Activated CD8-positive, alpha-beta T cell treated with anti-CD3 and anti-CD28 coated beads, Interleukin-2, amount 10 ng/mL, durations not matched to agents 7 days and 5 days (primary cell): ENCODE measurements at regions not wholly inside any gene's neighbourhood (a gene's known extent, or its start where the extent isn't known, plus 50 kb on each side); places are given as distances from the start of the nearest gene placed in this dataset.

Source experiments
- ATAC-seq: fragments of 150-1000 bp; cut with Tn5 transposase; one replicate; pipeline ENCODE4 v1.10.0; 2021; ENCODE audit warnings: moderate library complexity
- CTCF ChIA-PET: fragments of 350-600 bp; sonication (Branson Sonifier 250); formaldehyde crosslinking; loops from one replicate; lab custom pipeline; 2021; ENCODE audit warnings: antibody characterized with exemption; lab: Charles Lee
- POLR2A ChIA-PET: fragments of 350-600 bp; sonication (Branson Sonifier 250); formaldehyde crosslinking; loops from one replicate; lab custom pipeline; 2021; ENCODE audit warnings: antibody characterized with exemption; lab: Charles Lee
- DNase-seq: peaks from one replicate; pipeline ENCODE4 v3.0.0-alpha.2; 2020
- H3K27ac Mint-ChIP-seq: one replicate; pipeline ENCODE4 v1.8.0; 2021; ENCODE audit warnings: mild to moderate bottlenecking, mixed read lengths
- H3K27me3 Mint-ChIP-seq: one replicate; pipeline ENCODE4 v1.8.0; 2021; ENCODE audit warnings: low read depth, mixed read lengths
- H3K36me3 Mint-ChIP-seq: one replicate; pipeline ENCODE4 v1.8.0; 2021; ENCODE audit warnings: low read depth, mixed read lengths
- H3K4me1 Mint-ChIP-seq: one replicate; pipeline ENCODE4 v1.8.0; 2021; ENCODE audit warnings: low read depth, mixed read lengths
- H3K4me3 Mint-ChIP-seq: one replicate; pipeline ENCODE4 v1.8.0; 2021; ENCODE audit warnings: mild to moderate bottlenecking, mixed read lengths
- H3K9me3 Mint-ChIP-seq: one replicate; pipeline ENCODE4 v1.8.0; 2022; ENCODE audit warnings: mixed read lengths; ENCODE audit not compliant: insufficient read depth

DNA sequence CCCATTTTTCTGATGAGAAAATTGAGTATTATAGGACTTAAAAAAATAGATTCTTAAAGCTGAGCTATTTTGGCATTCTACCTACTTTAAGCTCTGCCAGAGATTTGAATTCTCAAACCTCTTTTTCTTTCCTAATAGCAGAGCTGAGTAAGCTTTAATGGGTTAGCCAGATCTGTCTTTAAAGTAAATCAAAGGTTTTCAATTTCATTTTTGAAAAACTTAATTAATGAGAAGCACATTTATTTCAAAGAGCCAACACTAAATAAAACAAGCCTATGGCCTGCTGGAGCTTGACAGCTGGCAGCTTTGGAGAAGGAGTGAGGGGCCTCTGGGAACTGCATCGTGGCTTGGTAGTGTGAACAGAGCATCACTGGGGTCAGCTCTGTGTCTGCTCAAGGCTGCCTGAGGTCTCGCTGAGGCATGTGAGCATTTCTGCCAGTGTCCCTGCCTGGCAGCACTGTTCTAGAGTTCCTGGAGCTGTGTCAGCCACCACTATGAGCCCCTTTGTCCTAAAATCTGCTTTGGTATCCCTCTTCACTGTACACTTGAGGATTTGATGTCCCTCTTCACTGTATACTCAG lies 50.4 kb upstream of the PRSS23 start:
- CTCF ChIA-PET, result no interaction called here
- no peak for ATAC-seq
- POLR2A ChIA-PET, result no interaction called here
- H3K27ac Mint-ChIP-seq, result no peak overlapping the region
- no peak for DNase-seq
- no peaks in the 10 kb centered on the region for H3K36me3 Mint-ChIP-seq
- H3K9me3 Mint-ChIP-seq, result no peaks in the 10 kb centered on the region
- no peaks in the 10 kb centered on the region for H3K4me1 Mint-ChIP-seq
- H3K27me3 Mint-ChIP-seq, result peaks cover 7% of the 10 kb centered on the region
- no peak overlapping the region for H3K4me3 Mint-ChIP-seq

DNA sequence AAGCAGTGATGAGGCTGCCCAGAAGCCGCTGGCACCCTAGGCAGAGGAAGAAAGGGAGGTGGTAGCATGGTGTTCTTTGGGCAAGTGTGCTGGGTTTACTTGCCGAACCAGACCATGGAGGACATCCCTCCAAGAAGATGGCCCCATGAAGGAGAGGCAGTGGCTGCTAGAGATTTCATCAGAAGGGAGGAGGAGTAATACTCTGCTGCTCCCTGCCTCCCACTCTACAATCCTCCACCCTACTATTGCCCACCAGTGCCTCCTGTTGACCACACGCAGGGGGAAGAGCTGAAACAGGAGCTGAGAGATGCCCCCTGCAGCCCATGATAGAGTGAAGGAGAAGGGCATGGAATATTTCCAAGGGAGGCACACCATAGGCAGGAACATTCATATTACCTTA lies 51.0 kb upstream of the PRSS23 start:
- H3K27me3 Mint-ChIP-seq, result peaks cover 7% of the 10 kb centered on the region
- no peaks in the 10 kb centered on the region for H3K36me3 Mint-ChIP-seq
- DNase-seq (no peak), ATAC-seq (no peak)
- ChIA-PET POLR2A (no interaction called here), CTCF (no interaction called here)
- H3K9me3 Mint-ChIP-seq, result no peaks in the 10 kb centered on the region
- H3K27ac Mint-ChIP-seq, result no peak overlapping the region
- H3K4me3 Mint-ChIP-seq, result no peak overlapping the region
- no peaks in the 10 kb centered on the region for H3K4me1 Mint-ChIP-seq

DNA sequence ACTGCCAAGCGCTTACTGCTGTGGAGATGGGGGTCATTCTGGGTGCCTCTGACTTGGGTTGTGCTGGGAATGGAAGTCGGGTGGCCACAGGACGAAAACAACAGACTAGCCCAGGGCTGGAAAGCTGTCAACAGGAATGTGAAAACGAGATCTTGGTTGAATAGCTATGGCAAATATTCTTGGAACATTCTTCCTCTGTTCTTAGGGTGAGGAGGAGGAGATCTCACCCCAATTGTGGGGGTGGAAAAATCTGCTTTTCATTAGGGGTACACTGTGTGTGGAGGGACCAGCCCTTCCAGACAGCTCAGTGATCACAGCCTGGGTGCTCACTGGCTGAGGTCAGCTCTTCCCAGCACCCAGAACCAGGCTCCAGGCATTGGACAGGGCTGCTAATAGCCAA lies 52.0 kb upstream of the PRSS23 start:
- H3K27me3 Mint-ChIP-seq, result peaks cover 7% of the 10 kb centered on the region
- DNase-seq, result no peak
- no peaks in the 10 kb centered on the region for H3K36me3 Mint-ChIP-seq
- no peak overlapping the region for H3K4me3 Mint-ChIP-seq
- no peaks in the 10 kb centered on the region for H3K9me3 Mint-ChIP-seq
- CTCF ChIA-PET, result no interaction called here
- H3K4me1 Mint-ChIP-seq, result no peaks in the 10 kb centered on the region
- POLR2A ChIA-PET, result no interaction called here
- no peak overlapping the region for H3K27ac Mint-ChIP-seq
- no peak for ATAC-seq

DNA sequence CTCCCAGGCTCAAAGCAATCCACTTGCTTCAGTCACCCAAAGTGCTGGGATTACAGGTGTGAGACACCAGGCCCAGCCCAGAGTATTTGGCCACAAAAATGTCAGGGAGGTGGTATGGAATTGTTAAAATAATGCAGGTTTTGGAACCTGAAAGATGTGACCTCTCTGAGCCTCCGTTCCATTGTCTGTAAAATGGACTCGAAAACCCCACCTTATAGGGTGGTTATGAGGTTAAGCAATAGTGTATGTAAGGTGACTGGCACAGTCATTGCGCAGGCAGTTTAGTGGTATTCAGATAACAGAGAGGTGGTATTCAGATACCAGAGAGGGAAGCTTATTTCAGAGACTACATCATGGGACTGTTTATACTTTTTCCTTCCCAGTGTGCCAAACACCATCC lies 52.5 kb upstream of the PRSS23 start:
- Mint-ChIP-seq H3K27ac (no peak overlapping the region), H3K4me1 (no peaks in the 10 kb centered on the region), H3K27me3 (peaks cover 7% of the 10 kb centered on the region), H3K36me3 (no peaks in the 10 kb centered on the region), H3K4me3 (no peak overlapping the region), H3K9me3 (no peaks in the 10 kb centered on the region)
- no peak for DNase-seq
- CTCF ChIA-PET, result no interaction called here
- POLR2A ChIA-PET, result no interaction called here
- no peak for ATAC-seq

DNA sequence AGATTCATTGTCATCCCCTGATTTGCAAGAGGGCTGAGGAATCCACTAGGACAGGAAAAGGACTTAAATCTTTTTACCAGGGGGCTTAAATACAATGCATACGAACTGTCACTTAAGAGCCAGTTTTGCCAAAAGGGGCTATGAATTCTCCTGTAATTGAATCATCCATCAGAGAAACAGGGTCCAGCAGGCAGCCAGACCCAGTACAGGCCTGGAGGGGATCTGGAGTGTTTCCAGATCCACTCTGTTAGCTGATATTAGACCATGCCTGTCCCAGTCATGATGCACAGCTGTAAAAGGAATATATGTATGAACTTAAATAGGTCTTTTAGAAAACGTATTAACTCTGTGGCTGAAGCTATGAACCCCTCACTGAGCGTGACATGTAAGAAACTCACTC lies 53.8 kb upstream of the PRSS23 start:
- no peak for ATAC-seq
- ChIA-PET POLR2A (no interaction called here), CTCF (no interaction called here)
- H3K4me3 Mint-ChIP-seq, result no peak overlapping the region
- H3K36me3 Mint-ChIP-seq, result no peaks in the 10 kb centered on the region
- no peak overlapping the region for H3K27ac Mint-ChIP-seq
- H3K4me1 Mint-ChIP-seq, result no peaks in the 10 kb centered on the region
- H3K27me3 Mint-ChIP-seq, result peaks cover 7% of the 10 kb centered on the region
- no peak for DNase-seq
- no peaks in the 10 kb centered on the region for H3K9me3 Mint-ChIP-seq

DNA sequence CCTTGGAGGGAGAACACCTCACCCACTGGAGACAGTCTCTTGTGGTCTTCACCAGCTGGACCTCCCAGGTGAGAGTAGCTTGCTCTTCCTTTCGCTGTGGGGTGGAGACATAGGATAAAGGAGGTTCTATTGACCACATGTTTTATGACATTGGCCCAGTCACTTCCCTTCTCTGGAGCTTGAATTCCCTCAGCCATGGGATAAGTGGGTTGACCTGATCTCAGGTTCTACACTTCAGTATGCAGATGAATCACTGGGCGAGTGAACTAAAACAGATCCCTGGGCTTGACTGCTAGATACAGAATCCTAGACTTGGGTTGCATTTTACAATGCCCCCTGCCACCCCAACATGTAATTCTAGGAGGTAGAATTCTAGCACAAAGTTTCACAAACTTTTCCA lies 54.8 kb upstream of the PRSS23 start:
- H3K4me3 Mint-ChIP-seq, result no peak overlapping the region
- no peaks in the 10 kb centered on the region for H3K9me3 Mint-ChIP-seq
- CTCF ChIA-PET, result no interaction called here
- no peak overlapping the region for H3K27ac Mint-ChIP-seq
- no peaks in the 10 kb centered on the region for H3K36me3 Mint-ChIP-seq
- POLR2A ChIA-PET, result no interaction called here
- no peaks in the 10 kb centered on the region for H3K4me1 Mint-ChIP-seq
- H3K27me3 Mint-ChIP-seq, result peaks cover 6% of the 10 kb centered on the region
- DNase-seq (no peak), ATAC-seq (no peak)

DNA sequence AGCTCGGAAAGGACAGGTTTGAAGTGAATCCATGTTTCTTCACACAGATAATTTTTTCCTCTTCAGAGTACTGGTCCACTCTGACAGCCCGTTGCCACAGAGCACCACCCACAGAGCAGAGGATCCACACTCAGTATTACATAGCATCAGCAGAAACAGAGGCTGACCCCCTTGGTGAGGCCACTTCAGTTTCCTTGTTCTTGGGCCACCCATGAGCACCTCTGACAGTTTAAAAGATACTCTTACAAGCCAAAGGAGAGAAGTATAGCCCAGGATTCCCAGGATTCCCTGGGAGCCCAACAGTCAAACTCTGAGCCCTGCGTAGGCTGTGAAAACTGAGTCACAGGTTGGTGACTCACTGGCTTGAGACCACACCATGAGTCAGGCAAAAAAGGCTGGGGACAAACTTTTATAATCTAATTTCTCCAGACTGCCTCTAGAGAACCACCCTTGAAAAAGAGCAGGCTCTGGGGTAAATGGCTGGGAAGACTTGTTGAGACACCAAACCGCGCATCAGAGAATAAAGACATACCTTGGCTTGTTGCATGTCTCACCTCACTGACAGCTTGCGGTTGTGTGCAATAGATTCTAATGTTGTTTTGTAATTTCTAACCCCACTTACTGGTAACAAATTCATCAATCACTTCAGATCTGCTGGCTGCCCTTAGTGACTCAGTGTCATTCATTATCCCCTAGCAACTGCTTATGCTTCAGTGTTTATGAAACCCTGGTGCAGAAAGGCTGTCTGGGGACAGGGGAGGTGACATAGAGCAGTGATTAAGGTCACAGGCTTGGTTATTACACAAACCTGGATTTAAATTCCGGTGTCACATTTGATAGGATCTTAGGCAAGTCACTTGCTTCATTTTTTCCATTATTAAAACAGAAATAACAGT lies 56.9 kb upstream of the PRSS23 start:
- no peaks in the 10 kb centered on the region for H3K36me3 Mint-ChIP-seq
- no peak overlapping the region for H3K27ac Mint-ChIP-seq
- H3K4me1 Mint-ChIP-seq, result no peaks in the 10 kb centered on the region
- H3K27me3 Mint-ChIP-seq, result no peaks in the 10 kb centered on the region
- ChIA-PET CTCF (no interaction called here), POLR2A (no interaction called here)
- ATAC-seq, result no peak
- no peak overlapping the region for H3K4me3 Mint-ChIP-seq
- H3K9me3 Mint-ChIP-seq, result no peaks in the 10 kb centered on the region
- no peak for DNase-seq

DNA sequence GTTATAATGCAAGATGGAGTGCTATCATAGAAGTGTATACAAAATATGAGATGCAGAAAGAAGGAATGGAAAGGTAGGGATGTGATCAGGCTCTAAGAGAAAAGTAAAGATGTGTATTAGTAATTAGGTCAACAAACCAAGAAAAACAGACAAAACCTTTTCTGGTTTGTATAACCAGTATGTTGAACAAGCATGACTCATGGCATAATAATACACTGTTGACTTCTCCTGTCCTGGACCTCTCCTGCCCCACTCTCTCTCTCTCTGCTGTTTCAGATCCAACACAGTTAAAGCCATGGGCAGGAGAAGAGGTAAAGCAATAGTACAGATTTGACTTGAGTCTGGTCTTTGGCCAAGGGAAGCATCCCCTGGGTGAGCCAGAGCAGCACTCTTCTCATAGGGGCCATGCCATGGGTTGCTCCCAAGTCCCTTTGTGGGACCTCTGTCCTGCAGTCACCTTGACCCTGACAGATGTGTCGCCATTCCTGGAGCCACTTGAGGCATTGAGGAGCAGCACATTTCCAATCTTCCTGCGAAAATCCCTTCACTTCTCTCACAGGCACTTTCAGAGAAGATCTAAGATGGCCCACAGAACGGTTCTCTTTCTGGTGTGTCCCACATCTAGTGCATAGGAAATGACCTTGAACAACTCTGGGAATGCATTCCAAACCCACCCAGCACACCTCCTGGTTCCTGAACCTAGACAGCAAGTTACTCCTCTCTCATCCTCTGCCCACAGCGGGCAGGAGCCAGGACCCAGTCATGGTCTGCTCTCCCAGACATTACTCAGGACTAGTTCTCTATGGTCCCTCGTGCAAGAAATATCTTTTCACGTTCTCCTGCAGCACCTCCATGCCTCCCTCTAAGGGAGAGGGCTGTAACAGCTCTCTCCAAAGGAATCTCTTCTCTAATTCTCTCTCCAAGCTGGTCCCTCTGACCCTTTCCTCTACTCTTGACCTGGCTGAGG lies 58.2 kb upstream of the PRSS23 start:
- H3K4me1 Mint-ChIP-seq, result no peaks in the 10 kb centered on the region
- no peak for DNase-seq
- CTCF ChIA-PET, result no interaction called here
- no peaks in the 10 kb centered on the region for H3K9me3 Mint-ChIP-seq
- no peak overlapping the region for H3K27ac Mint-ChIP-seq
- ATAC-seq, result no peak
- no peak overlapping the region for H3K4me3 Mint-ChIP-seq
- no peaks in the 10 kb centered on the region for H3K27me3 Mint-ChIP-seq
- H3K36me3 Mint-ChIP-seq, result no peaks in the 10 kb centered on the region
- POLR2A ChIA-PET, result no interaction called here

DNA sequence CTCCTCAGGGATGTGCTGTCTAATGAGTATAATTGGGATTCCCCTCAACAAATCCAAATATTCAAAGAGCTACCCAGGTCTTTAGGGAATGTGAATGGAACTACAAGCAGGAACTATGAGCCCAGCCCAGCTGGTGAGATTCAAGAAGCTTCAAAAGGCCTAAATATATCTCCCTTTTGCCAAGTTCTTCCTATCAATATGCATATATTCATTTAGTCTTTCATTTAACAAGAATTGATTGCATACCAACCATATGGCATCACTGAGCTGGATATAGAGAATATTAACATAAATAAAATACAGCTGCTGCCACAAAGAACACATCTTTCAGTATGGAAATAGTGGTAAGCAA lies 58.9 kb upstream of the PRSS23 start:
- Mint-ChIP-seq H3K27ac (no peak overlapping the region), H3K4me1 (no peaks in the 10 kb centered on the region), H3K4me3 (no peak overlapping the region), H3K36me3 (no peaks in the 10 kb centered on the region), H3K27me3 (no peaks in the 10 kb centered on the region), H3K9me3 (no peaks in the 10 kb centered on the region)
- ChIA-PET CTCF (no interaction called here), POLR2A (no interaction called here)
- DNase-seq (no peak), ATAC-seq (no peak)

DNA sequence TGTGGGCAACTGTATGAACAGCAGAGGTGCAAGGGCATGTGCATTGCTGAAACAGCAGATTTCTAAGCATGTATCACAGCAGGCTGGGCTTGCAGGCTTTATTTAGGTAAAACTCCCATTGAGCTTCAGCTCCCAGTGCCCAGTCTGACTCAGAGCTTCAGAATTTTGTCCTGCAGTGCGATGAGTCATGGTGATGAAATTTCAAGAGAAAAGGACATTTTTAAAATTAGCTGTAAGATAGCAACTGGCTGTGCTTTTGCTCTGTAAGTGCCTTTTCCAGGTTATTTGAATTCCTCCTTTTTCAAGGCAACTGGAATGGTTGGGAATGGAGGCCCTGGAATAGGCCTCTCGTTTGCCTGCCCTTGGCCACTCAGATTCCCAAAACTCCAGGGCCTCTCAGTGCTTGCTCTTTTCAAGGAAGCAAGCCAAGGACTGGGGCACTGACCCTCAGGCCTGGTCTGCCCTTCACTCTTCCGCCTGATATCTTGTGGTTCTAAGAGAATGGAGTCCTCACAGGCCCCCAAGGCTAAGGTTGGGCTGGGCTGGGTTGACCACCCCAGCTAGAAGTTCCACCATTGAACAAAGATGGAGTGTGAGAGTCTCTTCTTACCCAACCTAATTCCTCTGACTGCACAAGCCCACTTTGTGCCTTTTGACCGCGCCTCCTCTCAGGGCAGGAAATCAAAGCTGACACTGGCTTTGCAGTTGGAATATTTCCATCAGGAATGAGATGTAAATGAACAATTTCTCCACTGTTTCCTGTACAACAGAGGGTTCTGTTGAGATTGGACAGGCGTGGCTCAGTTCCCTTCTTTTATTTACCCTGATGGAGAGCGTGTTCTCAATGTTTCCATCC lies 59.5 kb upstream of the PRSS23 start:
- Mint-ChIP-seq H3K27ac (no peak overlapping the region), H3K4me1 (no peaks in the 10 kb centered on the region), H3K9me3 (no peaks in the 10 kb centered on the region), H3K36me3 (no peaks in the 10 kb centered on the region), H3K27me3 (no peaks in the 10 kb centered on the region), H3K4me3 (no peak overlapping the region)
- CTCF ChIA-PET, result no interaction called here
- no peak for ATAC-seq
- POLR2A ChIA-PET, result no interaction called here
- no peak for DNase-seq

DNA sequence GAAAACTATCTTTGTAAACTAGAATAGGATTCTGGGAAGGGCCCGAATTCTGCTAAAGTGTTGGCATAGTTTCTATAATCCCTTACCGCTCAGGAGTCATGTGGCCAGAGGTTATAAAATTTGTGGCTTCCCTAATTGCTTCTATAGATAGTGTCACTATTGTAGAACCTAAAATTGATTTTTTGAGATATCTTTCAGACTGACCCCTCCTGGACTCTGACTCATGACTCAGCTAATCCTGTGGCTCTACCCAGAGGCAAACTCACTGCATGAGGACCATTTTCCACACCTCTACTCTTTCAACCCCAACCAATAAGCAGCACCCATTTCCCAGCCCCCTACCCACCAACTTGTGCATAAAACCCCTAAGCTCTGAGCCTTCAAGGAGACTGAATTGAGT lies 61.8 kb upstream of the PRSS23 start:
- Mint-ChIP-seq H3K9me3 (no peaks in the 10 kb centered on the region), H3K27ac (no peak overlapping the region), H3K36me3 (no peaks in the 10 kb centered on the region), H3K4me3 (no peak overlapping the region), H3K4me1 (no peaks in the 10 kb centered on the region), H3K27me3 (no peaks in the 10 kb centered on the region)
- ChIA-PET POLR2A (no interaction called here), CTCF (no interaction called here)
- DNase-seq, result no peak
- no peak for ATAC-seq
